ENCODE measurements at regions not wholly inside any gene's neighbourhood (a gene's known extent, or its start where the extent isn't known, plus 50 kb on each side); places are given as distances from the start of the nearest gene placed in this dataset.
"Not testable (repeated sequence)": the region's sequence is repeated elsewhere in the genome, so short reads cannot be mapped to it uniquely, and the experiment has no call there.

GRCh38 chr21:17257784-17258183, 255.1 kb upstream of the CXADR start:
- DNase-seq: no peak

GRCh38 chr21:17264182-17264581, 248.7 kb upstream of the CXADR start:
- DNase-seq: no peak

DNA sequence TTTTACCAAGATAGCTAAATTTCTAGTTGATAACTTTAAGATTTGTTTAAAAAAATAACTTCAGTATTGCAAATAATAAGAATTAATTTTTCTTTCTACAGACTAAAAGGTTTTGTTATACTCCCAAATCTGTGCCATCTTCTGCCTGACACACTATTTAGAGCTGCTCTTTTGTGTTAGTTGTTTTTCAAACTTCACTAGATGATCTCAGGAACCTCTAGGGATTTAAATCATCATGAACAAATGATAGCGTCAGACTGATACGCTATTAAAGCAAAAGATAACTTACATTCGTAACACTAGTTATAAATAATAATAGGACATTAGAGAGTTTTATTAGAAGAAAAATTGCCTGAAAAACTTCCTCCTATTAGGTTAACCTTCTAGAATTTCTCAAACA, 243.1 kb upstream of the CXADR start:
- DNase-seq: no peak

- DNase-seq: peak; percentile 6
Observed at GRCh38 chr21:17270229-17270628, 242.6 kb upstream of the CXADR start.

GRCh38 chr21:17279663-17280062, 233.2 kb upstream of the CXADR start:
- DNase-seq: no peak

- not testable (repeated sequence) for DNase-seq
Observed at GRCh38 chr21:17293016-17293562, 219.8 kb upstream of the CXADR start.

DNA sequence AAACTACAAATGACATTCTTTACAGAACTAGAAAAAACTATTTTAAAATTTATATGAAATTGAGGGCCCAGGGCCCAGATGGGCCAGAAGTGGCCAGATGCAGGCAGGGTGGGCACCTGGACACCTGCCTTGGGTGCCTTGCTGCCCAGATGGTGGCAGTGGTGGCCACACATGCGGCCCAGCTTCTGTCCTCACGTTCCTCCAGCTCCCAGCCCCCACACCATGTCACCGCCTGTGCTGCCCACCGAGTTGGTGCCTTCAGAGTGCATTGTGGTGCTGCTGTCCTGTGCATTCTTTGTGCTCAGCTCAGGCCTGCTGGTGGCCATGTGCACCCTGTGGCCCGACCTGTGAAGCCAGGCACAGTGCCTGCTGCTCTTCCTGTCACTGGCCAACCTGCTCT, 216.8 kb upstream of the CXADR start:
- no peak for DNase-seq

- not testable (repeated sequence) for DNase-seq
Observed at GRCh38 chr21:17299576-17299975, 213.3 kb upstream of the CXADR start.

GRCh38 chr21:17327715-17328114, 185.1 kb upstream of the CXADR start:
- not testable (repeated sequence) for DNase-seq

DNA sequence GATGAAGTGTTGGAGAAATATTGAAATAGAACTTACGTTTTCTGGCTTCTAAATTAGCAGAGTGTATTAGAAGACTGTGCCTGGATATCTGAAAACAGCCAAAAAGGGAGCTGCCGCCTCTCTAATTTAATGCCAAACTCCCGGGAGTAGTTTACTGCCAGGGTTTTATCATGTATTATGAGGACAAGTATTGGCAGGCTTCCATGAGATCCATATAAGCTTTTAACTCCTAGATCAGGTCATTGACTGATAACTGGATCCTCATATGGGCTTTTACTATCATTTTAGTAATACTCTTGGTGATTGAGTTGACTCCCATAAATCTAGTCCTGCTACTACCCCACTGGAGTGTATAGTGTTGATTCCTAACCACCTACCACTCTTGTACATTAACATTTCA, 178.4 kb upstream of the CXADR start:
- no peak for DNase-seq

DNA sequence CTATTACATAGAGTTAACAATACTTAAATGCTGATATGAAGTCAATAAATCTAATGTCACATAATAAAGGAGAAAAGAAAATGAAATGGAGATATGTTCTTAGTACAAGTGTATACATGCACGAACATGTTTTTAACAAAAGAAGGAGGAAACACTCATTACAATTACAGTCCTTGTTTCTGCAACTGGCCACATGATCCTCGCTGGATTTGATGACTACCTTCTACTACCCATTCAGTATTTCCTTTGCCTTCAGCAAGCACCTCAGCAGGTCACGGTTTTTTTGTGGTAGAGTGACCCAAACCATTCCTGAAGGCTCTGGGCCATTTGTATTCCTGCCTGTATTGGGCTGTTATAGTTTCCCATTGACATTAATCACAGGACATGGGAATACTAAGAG, 172.8 kb upstream of the CXADR start:
- no peak for DNase-seq

GRCh38 chr21:17343055-17343454, 169.8 kb upstream of the CXADR start:
- DNase-seq: no peak

GRCh38 chr21:17348357-17348756, 164.5 kb upstream of the CXADR start:
- no peak for DNase-seq

DNA sequence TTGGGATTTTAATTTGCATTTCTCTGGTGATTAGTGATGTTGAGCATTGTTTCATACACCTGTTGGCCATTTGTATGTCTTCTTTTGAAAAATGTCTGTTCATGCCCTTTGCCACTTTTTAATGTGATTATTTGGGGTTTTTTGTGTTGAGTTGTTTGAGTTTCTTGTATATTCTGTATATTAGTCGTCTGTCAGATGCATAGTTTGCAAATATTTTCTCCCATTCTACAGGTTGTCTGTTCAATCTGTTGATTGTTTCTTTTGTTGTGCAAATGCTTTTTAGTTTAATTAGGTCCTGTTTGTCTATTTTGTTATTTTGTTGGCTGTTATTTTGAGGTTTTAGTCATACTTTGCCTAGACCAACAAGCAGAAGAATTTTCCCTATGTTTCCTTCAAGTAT, 164.0 kb upstream of the CXADR start:
- no peak for DNase-seq

DNA sequence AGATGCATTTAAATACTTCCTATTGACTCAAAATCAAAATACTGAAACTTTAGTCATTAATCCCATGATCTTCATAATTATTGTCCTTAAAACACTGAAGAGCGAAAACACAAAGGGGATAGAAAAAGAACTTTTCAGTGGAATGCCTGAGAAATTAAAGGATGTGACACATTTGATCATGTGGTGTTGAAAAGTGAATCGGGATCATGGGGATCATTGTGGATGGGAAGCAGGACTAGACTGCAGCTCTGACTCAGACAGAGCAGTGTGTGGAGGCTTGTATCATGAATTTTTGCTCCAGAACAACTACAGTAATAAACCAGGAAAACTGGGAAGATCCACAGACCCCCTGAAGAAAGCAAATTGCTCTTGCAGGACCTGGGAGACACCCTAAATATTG, 161.1 kb upstream of the CXADR start:
- DNase-seq: no peak

DNA sequence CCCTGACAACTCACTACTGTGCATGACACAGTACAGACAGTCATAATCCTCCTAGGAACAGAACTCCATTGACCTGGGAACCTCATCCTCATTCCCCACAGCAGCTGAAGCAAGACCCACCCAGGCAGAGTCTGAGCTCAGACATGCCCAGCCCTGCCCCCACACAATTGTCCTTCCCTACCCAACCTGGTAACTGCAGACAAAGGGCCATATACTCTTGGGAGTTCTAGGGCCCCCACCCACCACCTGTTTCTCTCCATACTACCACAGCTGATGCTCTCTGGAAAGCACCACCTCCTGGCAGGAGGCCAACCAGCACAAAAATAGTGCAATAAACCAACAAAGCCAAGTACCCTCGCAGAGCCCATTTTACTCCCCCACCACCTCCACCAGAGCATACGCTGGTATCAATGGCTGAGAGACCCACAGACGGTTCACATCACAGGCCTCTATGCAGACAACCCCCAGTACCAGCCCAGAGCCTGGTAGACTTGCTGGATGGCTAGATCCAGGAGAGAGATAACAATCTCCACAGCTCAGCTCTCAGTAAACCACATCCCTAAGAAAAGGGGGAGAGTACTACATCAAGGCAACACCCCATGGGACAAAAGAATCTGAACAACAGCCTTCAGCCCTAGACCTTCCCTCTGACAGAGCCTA, 159.7 kb upstream of the CXADR start:
- no peak for DNase-seq

DNA sequence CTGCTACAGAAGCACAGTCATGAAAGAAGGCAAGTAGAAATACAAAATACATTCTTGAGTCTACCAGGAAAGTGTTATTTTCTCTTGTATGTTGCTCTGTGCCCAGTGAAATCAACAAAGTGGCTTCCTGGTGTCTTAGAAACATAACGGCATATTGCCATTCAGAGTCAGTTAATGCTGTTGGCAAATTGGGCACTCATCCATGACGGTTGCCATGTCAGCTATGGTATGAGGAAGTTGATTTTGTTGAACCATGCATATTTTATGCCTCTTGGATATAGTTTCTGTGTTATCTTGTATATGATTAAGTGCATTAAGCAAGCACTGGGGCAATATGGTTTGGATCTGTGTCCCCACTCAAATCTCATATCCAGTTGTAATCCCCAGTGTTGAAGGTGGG, 153.1 kb upstream of the CXADR start:
- no peak for DNase-seq

- no peak for DNase-seq
Observed at GRCh38 chr21:17368748-17369363, 144.0 kb upstream of the CXADR start.

- no peak for DNase-seq
Observed at GRCh38 chr21:17370263-17370662, 142.6 kb upstream of the CXADR start.

DNA sequence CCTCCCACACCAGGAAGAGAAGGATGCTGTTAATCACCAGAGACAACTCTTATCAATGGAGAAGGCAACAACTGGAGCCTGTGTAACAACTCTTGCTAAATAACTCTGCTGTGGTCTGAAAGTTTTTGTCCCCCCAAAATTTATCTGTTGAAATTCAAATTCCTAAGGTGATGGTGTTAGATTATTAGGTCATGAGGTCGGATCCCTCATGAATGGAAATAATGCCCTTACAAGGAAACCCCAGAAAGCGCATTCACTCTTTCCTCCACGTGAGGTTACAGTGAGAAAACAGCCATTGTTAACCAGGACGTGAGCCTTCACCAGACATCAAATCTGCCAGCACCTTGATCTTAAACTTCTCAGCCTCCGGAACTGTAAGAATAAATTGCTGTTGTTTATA, 141.9 kb upstream of the CXADR start:
- DNase-seq: no peak

DNA sequence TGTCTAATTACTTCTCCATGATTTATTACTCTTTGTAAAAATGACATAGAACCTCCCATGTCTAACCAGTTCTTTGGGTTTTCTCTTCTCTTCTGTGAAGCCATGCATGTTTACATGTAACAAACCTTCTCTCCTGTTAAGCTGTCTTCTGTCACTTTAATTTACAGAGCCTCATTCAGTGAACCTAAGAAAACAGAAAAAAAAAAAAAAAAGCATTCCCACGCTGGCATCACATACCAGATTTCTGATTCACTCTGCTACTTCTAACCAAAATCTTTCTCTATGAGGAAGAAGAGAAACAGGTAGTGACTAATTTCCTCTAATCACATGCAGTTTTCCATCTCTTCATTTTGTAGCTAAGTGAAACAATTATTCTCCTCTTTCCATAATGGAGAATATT, 141.4 kb upstream of the CXADR start:
- no peak for DNase-seq

DNA sequence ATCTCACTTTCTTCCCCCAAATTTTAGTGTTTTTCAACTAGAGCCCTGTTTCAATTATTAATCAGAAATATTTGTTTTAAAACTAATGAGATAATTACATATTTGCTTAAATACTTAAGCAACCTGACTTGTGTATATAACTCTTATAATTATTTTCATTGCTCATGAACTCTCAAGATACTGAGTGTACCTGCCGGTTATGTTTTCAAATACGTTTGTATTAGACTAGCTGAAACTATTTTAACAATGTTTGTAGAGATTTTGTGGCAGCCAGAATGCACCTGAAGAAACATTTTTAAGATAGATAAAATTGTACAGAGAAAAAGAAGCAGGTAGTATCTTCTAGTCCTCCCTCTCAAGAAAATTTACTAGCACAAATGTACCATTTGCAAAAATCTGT, 140.6 kb upstream of the CXADR start:
- DNase-seq: no peak

DNA sequence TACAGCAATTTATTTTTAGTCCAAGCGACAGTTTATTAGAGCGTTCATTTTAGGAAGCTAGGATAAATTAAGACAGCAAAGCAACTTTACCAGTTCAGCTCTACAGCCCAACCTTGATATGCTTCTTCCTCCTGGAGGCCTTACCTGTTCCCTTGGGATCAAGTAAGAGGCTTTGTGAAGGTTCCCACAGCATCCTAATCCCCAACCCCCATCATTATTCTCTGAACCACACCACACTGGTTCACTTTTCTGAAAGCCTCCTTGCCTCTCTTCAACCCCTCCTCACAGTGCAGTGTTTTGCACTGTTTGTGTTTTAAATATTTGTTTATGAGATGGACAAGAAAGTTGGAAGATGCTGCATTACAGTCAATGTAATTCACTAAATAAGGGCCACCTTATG, 126.3 kb upstream of the CXADR start:
- no peak for DNase-seq

- peak; percentile 7 for DNase-seq
Observed at GRCh38 chr21:17387030-17387617, 125.7 kb upstream of the CXADR start.
